HUES64 (cell line): ENCODE measurements at regions not wholly inside any gene's neighbourhood (a gene's known extent, or its start where the extent isn't known, plus 50 kb on each side); places are given as distances from the start of the nearest gene placed in this dataset.

Source experiments
- H3K27ac ChIP-seq: 2 replicates; pipeline ENCODE4 v1.7.0; 2013; ENCODE audit warnings: low read depth, low read length, inconsistent platforms
- H3K27me3 ChIP-seq: 2 replicates; pipeline ENCODE4 v1.6.1; 2013; ENCODE audit warnings: mild to moderate bottlenecking, low read length; ENCODE audit not compliant: insufficient read depth
- H3K36me3 ChIP-seq: 2 replicates; pipeline ENCODE4 v1.6.1; 2013; ENCODE audit warnings: mild to moderate bottlenecking, low read length; ENCODE audit not compliant: insufficient read depth
- H3K4me1 ChIP-seq: 2 replicates; pipeline ENCODE4 v1.6.1; 2013; ENCODE audit warnings: mild to moderate bottlenecking, low read length, moderate library complexity; ENCODE audit not compliant: insufficient read depth
- H3K4me3 ChIP-seq: 2 replicates; pipeline ENCODE4 v1.5.1; 2013; ENCODE audit warnings: mild to moderate bottlenecking, low read length, moderate library complexity
- H3K9ac ChIP-seq: 2 replicates; pipeline ENCODE4 v1.6.1; 2013; ENCODE audit warnings: mild to moderate bottlenecking, low read depth, low read length
- H3K9me3 ChIP-seq: 2 replicates; pipeline ENCODE4 v1.6.1; 2013; ENCODE audit warnings: low read depth, low read length; ENCODE audit not compliant: insufficient read depth
- WGBS: fragments of 150-250, 120-280 bp; methylation state at CpG from one replicate; pipeline ENCODE4 v1.1.7; 2013; ENCODE audit warnings: missing lambda C conversion rate; 5-methylcytosine and 5-hydroxymethylcytosine counted together

- Histone ChIP-seq H3K9ac (no peak overlapping the region), H3K9me3 (no peaks in the 10 kb centered on the region), H3K4me1 (no peaks in the 10 kb centered on the region; the same call in 1 of the 2 replicates), H3K36me3 (no peaks in the 10 kb centered on the region), H3K27ac (no peak overlapping the region), H3K27me3 (no peaks in the 10 kb centered on the region), H3K4me3 (no peak overlapping the region)
- WGBS, result 81% methylated on average over 4 of the region's 4 CpGs
Measured at GRCh38 chr3:30350011-30350410, 256.4 kb upstream of the TGFBR2 start.

- no peaks in the 10 kb centered on the region for H3K9me3 ChIP-seq
- WGBS, result 91% methylated on average over 1 of the region's 2 CpGs
- no peak overlapping the region for H3K9ac ChIP-seq
- H3K27ac ChIP-seq, result no peak overlapping the region
- no peak overlapping the region for H3K4me3 ChIP-seq
- no peaks in the 10 kb centered on the region; the same call in 1 of the 2 replicates for H3K4me1 ChIP-seq
- no peaks in the 10 kb centered on the region for H3K36me3 ChIP-seq
- no peaks in the 10 kb centered on the region for H3K27me3 ChIP-seq
Measured at GRCh38 chr3:30350901-30351300, 255.5 kb upstream of the TGFBR2 start.

- Histone ChIP-seq H3K27ac (no peak overlapping the region), H3K9me3 (no peaks in the 10 kb centered on the region), H3K27me3 (no peaks in the 10 kb centered on the region), H3K9ac (no peak overlapping the region), H3K4me1 (no peaks in the 10 kb centered on the region), H3K36me3 (no peaks in the 10 kb centered on the region), H3K4me3 (no peak overlapping the region)
- WGBS, result 83% methylated on average over 1 of the region's 1 CpG
Measured at GRCh38 chr3:30352410-30353318, 253.7 kb upstream of the TGFBR2 start.

GRCh38 chr3:30353711-30354467, 252.5 kb upstream of the TGFBR2 start:
- Histone ChIP-seq H3K36me3 (no peaks in the 10 kb centered on the region), H3K9me3 (no peaks in the 10 kb centered on the region), H3K4me3 (no peak overlapping the region), H3K9ac (no peak overlapping the region), H3K27me3 (no peaks in the 10 kb centered on the region), H3K4me1 (no peaks in the 10 kb centered on the region), H3K27ac (no peak overlapping the region)
- WGBS, result 100% methylated on average over 1 of the region's 1 CpG

- H3K9ac ChIP-seq, result no peak overlapping the region
- H3K9me3 ChIP-seq, result no peaks in the 10 kb centered on the region
- no peak overlapping the region for H3K27ac ChIP-seq
- H3K4me3 ChIP-seq, result no peak overlapping the region
- no peaks in the 10 kb centered on the region for H3K4me1 ChIP-seq
- no peaks in the 10 kb centered on the region for H3K27me3 ChIP-seq
- no peaks in the 10 kb centered on the region for H3K36me3 ChIP-seq
- WGBS, result 94% methylated on average over 1 of the region's 1 CpG
Measured at GRCh38 chr3:30354513-30354912, 251.9 kb upstream of the TGFBR2 start.

GRCh38 chr3:30354972-30355371, 251.4 kb upstream of the TGFBR2 start:
- H3K27me3 ChIP-seq, result no peaks in the 10 kb centered on the region
- no peak overlapping the region for H3K9ac ChIP-seq
- no peaks in the 10 kb centered on the region for H3K9me3 ChIP-seq
- no peak overlapping the region for H3K4me3 ChIP-seq
- H3K27ac ChIP-seq, result no peak overlapping the region
- H3K4me1 ChIP-seq, result no peaks in the 10 kb centered on the region
- WGBS, result 95% methylated on average over 7 of the region's 7 CpGs
- H3K36me3 ChIP-seq, result no peaks in the 10 kb centered on the region

GRCh38 chr3:30355622-30356021, 250.8 kb upstream of the TGFBR2 start:
- Histone ChIP-seq H3K9me3 (no peaks in the 10 kb centered on the region), H3K9ac (no peak overlapping the region), H3K27me3 (no peaks in the 10 kb centered on the region), H3K36me3 (no peaks in the 10 kb centered on the region), H3K4me1 (no peaks in the 10 kb centered on the region), H3K27ac (no peak overlapping the region), H3K4me3 (no peak overlapping the region)
- 94% methylated on average over 1 of the region's 1 CpG for WGBS

- 91% methylated on average over 6 of the region's 6 CpGs for WGBS
- H3K27ac ChIP-seq, result no peak overlapping the region
- no peaks in the 10 kb centered on the region for H3K4me1 ChIP-seq
- H3K36me3 ChIP-seq, result no peaks in the 10 kb centered on the region
- H3K27me3 ChIP-seq, result no peaks in the 10 kb centered on the region
- H3K9ac ChIP-seq, result no peak overlapping the region
- H3K4me3 ChIP-seq, result no peak overlapping the region
- H3K9me3 ChIP-seq, result no peaks in the 10 kb centered on the region
Measured at GRCh38 chr3:30356866-30357753, 249.3 kb upstream of the TGFBR2 start.

- 94% methylated on average over 2 of the region's 2 CpGs for WGBS
- Histone ChIP-seq H3K27ac (no peak overlapping the region), H3K36me3 (no peaks in the 10 kb centered on the region), H3K4me1 (no peaks in the 10 kb centered on the region), H3K9me3 (no peaks in the 10 kb centered on the region), H3K27me3 (no peaks in the 10 kb centered on the region), H3K9ac (no peak overlapping the region), H3K4me3 (no peak overlapping the region)
Measured at GRCh38 chr3:30357897-30358296, 248.5 kb upstream of the TGFBR2 start.

- 79% methylated on average over 3 of the region's 3 CpGs for whole genome bisulfite sequencing
Measured at GRCh38 chr3:30358871-30359270, 247.5 kb upstream of the TGFBR2 start.

GRCh38 chr3:30368978-30369377, 237.4 kb upstream of the TGFBR2 start:
- Histone ChIP-seq H3K27ac (no peak overlapping the region), H3K9me3 (no peaks in the 10 kb centered on the region), H3K4me3 (no peak overlapping the region), H3K9ac (no peak overlapping the region), H3K4me1 (peaks cover 7% of the 10 kb centered on the region; the same call in 1 of the 2 replicates), H3K36me3 (no peaks in the 10 kb centered on the region), H3K27me3 (no peaks in the 10 kb centered on the region)

More at GRCh38 chr3:30358871-30359270, 247.5 kb upstream of the TGFBR2 start:
- no peak overlapping the region for H3K9ac ChIP-seq
- H3K9me3 ChIP-seq, result no peaks in the 10 kb centered on the region
- H3K4me1 ChIP-seq, result no peaks in the 10 kb centered on the region
- no peak overlapping the region for H3K4me3 ChIP-seq
- no peak overlapping the region for H3K27ac ChIP-seq
- no peaks in the 10 kb centered on the region for H3K27me3 ChIP-seq
- H3K36me3 ChIP-seq, result no peaks in the 10 kb centered on the region
